NCI-H524 (cell line): ENCODE measurements at regions not wholly inside any gene's neighbourhood (a gene's known extent, or its start where the extent isn't known, plus 50 kb on each side); places are given as distances from the start of the nearest gene placed in this dataset.

ENCODE experiments used
- DNase-seq, 2 experiments: peaks; one replicate each; lab custom pipeline; 2025; lab: John Stamatoyannopoulos, UW

GRCh38 chr21:35136586-35137219 lies 87.6 kb upstream of the RUNX1 start:
- DNase-seq: no peak

DNA sequence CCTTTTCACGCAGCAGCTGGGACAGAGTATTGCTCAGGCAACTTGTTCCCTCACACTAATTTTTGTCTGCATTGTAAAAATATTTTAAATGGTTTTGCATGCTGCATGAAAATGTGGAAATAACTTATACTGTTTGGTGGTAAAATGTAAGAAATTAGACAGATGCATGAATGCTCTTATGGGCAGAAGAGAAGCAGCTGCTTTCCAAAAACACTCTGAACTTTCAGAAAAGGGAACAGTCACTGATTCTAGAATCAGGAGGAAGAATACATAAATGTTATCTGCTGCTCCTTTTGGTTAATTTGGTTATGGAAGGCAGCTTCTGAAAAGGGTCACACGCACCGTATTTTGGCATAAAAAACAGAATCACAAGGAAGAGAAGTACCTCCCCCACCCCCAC lies 87.0 kb upstream of the RUNX1 start:
- DNase-seq: no peak

DNA sequence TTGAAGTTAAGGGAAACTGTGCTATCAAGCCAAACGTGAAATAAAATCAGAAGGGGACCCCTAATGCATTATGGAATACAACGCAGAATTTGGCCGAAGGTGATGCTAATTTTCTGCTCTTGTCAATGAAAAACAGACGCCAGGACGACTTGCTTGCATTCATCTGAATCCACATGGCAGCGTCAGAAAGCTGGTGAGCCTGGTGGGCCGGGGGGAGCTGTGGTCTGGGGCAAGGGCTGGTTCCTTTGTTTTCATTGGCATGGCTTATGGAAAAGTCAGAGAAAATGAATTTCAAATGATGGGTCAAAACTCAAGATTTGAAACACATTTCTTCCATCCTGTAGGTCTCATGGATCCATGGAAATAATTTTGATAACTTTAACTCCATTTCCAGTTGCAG lies 86.4 kb upstream of the RUNX1 start:
- DNase-seq: no peak

GRCh38 chr21:35134309-35134708 lies 85.2 kb upstream of the RUNX1 start:
- DNase-seq: no peak

GRCh38 chr21:35128536-35128935 lies 79.4 kb upstream of the RUNX1 start:
- DNase-seq: no peak

- DNase-seq: no peak
Measured at GRCh38 chr21:35127851-35128250, 78.7 kb upstream of the RUNX1 start.

DNA sequence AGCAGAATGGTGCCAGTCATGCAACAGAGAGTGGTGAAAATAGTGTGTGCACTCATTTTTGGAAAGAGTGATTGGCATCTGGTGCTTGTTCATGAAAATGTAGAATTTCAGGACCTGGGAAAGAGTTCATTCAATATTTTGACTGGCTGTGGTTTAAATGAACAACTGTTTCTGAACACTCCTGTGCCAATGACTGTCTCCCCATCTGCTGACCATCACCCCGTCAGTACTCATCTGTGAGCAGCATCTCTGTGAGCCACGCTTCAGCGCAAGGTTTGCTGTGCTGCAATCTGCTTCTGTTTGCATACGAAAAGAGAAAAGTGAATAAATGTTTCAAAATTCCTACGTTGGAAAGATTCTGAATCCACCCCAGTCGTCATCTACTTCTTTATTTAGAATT lies 77.9 kb upstream of the RUNX1 start:
- DNase-seq: no peak

DNA sequence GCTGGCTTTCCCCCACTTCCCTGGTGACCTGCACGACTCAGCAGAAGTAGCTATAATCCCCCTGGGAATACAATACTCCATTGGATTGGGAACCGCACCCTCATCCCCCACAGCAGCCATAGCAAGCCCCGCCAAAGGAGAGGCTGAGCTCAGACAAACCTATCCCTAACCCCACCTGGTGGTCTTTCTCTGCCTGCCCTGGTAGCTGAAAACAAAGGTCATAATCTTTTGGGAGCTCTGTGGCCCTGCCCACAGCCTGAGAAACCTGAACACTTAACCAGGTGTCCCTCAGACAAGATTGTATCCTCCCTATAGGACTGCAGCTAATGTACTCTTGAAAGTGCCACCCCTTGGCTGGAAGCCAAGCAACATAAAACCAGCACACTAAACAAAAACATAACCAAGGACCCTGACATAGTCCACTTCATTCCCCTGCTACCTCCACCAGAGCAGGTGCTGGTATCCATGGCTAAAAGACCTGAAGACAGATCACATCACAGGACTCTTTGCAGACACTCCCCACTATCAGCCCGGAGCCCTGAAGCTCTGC lies 71.6 kb upstream of the RUNX1 start:
- DNase-seq: no peak

DNA sequence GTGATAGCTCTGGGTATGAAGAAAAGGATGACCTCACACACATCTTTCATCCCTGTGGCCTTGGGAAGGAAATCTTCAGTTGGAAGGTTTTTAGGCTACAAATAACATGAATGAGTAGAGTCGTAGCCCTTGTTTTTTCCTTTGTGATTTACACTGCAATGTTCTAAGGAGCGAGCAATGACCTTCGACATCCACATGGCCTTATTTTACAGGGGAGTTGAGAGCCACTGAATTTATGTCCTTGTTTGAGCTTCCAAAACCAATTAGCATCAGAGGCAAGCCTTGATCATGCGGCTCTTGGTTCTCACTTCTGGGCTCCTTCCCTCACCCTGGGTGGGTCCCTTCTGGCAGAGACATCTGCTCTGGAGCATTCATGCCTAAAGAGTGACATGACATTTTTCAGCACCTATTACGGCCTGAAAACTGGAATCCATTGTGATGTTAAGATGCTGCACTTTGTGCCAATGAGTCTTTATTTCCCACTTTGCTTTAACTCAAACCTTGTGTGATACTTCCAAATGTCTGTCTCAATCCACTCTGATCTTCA lies 70.5 kb upstream of the RUNX1 start:
- DNase-seq: no peak

- DNase-seq: no peak
Measured at GRCh38 chr21:35116777-35117176, 67.7 kb upstream of the RUNX1 start.

DNA sequence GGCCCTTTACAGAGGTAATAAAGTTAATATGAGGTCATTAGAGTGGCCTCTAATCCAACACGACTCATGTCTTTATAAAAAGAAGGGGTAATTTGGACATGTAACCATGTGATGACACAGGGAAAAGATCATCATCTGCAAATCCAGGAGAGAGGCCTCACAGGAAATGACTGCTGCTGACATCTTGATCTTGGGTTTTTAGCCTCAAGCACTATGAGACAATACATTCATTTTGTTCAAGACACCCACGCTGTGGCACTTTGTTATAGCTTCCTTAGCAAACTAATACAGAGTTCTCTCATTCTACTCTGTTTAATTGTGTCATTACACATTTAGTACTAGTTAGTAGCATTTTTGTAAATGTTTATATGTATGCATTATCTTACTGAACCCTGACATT lies 64.0 kb upstream of the RUNX1 start:
- DNase-seq: no peak

GRCh38 chr21:35111321-35111930 lies 62.3 kb upstream of the RUNX1 start:
- DNase-seq: no peak

DNA sequence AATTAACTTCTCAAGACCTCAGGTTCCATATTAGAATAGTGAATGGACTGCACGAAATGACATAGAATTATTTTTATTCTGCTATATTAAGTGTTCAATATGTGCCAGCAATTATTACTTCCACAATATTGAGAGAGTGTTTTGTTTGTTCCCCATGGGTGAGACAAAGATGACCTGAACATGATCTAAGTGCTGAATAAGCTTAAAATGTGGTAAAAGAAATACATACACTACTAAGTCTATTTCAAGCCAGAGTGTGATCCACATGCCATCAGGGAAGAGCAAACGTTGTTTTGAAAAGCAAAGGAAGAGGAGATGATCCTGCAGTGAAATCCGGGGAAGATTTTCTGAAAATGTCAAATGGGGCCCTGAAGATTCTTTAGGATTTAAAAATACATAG lies 59.8 kb upstream of the RUNX1 start:
- DNase-seq: no peak

GRCh38 chr21:35107520-35107919 lies 58.4 kb upstream of the RUNX1 start:
- no peak for DNase-seq

DNA sequence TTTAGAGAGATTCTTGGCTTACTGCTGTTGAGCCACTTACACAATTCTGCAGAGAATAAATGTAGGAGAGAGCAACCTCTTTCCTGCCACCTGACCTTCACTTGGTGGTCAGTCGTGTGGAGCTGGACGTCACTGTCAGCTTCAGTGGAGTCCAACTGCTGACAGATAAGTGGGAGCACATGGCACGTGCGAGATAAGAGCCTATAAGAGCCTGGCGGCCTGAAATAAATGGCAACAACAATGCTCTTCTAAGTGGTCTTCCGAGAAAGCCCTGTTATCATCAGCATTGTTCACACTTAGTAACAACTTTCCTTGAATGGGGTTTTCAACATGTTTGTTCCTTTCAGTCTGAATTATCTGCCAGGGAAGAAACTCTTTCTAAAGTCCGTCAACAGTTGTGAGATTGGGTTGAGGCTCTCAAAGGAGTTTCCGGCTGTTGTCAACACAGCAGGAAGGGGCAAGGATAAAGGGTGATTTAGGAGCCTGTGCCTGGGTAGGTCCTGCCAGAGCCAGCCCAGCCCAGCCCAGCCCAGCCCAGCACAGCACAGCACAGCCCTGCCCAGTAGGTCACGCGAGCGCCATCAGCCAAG lies 57.2 kb upstream of the RUNX1 start:
- no peak for DNase-seq

- DNase-seq: peak; percentile 41 to 83
Measured at GRCh38 chr21:35102488-35103371, 53.6 kb upstream of the RUNX1 start.

- DNase-seq: no peak
Measured at GRCh38 chr21:35100349-35100811, 51.3 kb upstream of the RUNX1 start.

GRCh38 chr21:35099310-35099709 lies 50.2 kb upstream of the RUNX1 start:
- DNase-seq: no peak
